ENCODE measurements at regions not wholly inside any gene's neighbourhood (a gene's known extent, or its start where the extent isn't known, plus 50 kb on each side); places are given as distances from the start of the nearest gene placed in this dataset.

- TF ChIP-seq CTCF (tag by site-specific recombination; IDR thresholded peaks at IDR 0.05): no peak
- TF ChIP-seq ZNF521 (tag by site-specific recombination; IDR thresholded peaks at IDR 0.05): no peak
- TF ChIP-seq ZNF701 (tag by site-specific recombination; IDR thresholded peaks at IDR 0.05): no peak
- no peak for TF ChIP-seq GLIS2 (tag by site-specific recombination; IDR thresholded peaks at IDR 0.05)
- TF ChIP-seq HOXA7 (CRISPR knock-in tag; IDR thresholded peaks at IDR 0.05; ENCODE audit: borderline replicate concordance): no peak
Observed at GRCh38 chr20:60253471-60253870, 295.2 kb downstream of the CDH26 start.

Data from HEK293 (cell line).